ENCODE measurements at regions not wholly inside any gene's neighbourhood (a gene's known extent, or its start where the extent isn't known, plus 50 kb on each side); places are given as distances from the start of the nearest gene placed in this dataset.

DNA sequence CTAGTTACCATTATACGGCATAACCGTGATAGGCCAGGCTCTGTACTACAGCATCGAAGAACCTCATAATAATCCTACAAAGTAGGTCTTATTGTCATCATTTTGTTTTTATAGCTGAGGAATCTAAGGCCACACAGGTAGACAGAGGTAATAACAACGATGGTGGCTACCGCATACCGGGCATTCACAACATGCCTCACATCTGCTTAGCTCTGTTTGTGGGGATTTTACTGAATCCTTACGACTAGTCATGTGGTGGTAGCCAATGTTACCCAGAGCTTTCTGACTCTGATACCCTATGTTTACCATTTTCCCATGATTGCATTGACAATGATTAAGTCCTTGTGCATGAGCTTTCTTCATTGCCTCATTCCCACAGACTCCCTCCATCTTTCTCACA is 269.4 kb downstream of the TCF7L2 start:
- no peak for DNase-seq

DNA sequence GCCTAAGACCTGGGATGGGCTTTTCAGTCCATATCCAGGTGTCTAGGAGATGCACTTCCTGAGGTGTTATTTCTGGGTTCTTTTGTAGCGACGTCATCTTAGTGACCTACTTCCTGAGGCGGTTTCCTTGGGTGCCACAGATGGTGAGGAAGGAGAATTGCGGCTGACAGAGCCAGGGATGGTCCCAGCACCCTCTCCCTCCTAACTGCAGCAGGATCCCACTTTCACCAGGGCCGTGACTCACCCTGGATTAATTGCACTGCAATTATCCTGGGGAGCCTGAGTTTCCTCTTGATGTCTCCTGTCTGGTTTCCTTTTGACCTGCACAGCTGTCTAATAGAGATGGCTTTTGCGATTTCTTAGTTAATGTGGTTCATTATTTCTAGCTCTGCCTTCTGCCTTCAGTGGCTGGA is 271.7 kb downstream of the TCF7L2 start:
- DNase-seq, result peak in 1 of 6 experiments; percentile 1

DNA sequence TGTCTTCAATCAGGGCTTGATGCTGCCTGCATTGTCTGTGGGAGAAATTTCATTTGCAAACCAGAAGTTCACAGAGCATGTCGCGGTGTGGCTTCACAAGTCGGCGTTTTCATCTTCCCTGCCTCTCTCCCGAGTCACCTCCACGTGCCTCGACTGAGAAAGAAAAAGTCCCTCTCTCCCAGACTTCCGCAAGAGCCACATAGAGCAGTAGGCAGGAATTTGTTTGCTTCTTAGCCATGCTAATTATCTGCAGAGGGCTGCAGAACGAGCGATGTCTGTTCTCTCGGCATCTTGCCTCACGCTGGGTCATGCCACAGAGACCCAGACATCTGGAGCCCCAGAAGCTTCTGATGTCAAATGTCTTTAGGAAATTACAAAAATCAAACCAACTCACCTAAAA is 272.2 kb downstream of the TCF7L2 start:
- no peak for DNase-seq

DNA sequence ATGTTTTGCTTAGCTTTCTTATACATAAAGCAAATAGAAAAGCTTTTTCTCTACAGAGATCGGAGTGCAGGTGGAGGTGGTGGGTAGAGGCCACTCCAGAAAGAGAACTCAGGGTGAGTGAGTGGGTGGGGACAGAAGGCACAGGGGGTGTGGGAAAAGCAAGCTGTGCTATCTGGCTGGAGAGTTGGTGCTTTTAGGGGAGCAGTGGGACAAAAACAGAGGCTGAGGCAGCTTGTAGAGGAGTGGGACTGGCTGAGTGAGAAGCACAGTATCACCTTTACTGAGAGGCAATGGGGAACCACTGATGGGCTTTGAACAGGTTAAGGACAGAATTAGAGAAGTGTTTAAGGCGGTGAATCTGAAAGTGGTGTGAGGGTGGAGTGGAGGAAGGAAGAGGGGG is 275.3 kb downstream of the TCF7L2 start:
- DNase-seq, result no peak

DNA sequence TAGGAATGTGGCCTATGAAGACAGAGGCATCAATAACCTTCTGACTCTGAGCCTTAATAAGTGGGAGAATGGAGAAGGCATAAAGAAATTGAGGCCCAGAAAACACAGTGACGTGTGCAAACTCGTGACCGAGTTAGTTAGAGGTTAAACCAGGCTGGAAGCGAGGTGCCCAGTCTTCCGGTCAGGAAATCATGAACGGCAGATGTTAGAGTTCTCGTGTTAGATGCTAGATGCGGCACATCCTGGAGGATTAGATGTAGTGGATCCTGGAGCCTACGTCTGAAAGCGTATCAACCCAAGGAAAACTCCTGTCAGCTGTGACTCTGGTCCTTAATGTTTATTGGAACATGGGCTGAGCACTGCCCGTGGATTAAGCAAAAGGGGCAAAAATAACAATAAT is 275.9 kb downstream of the TCF7L2 start:
- no peak for DNase-seq

DNA sequence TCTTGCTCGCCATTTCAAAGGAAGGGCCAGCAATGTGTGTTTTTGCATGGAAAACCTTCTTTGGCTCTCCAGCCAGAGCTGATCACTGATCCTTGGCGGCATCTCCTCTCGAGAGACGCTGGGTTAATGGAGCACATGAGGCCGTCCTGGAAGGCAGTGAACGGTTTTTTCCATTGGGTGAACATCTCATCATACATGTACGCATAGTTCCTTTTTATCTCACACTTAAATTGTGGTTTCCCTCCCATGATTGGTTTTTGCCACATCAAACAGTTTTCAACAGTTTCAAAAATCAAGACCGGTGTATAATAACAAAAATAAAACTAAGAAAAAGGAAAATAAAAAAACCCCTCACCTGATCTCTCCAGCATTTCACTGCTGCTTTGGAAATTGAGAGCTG is 276.4 kb downstream of the TCF7L2 start:
- peak in 2 of 6 experiments; percentile 11 to 24 for DNase-seq

DNA sequence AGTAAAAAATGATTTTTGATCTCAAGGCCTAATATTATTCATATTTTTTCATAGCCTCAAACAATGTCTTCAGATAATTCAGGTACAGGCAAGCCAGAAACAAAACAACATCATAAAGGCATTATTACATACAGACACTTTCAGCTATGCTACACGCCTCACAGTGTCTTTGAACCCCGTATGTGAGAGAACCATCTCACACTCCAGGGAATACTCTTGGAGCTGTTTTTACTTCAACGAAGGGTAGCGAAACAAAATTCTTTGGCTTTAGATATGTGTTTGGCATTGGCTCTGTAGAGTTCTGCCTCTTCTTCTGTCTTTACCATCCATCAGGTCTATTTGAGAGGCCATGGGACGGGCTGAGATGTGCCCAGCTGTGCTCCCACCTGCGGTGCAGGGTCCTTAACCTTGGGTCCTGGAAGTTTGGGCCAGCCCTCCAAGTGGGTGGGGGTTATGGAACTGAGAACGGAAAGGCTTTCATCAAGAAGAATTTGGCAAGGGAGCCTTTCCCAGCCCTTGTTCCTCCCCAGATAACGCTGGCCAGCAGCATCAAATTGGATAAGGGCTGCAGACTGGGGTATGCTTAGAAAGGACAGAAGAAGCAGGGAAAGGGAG is 276.9 kb downstream of the TCF7L2 start:
- DNase-seq, result no peak

DNA sequence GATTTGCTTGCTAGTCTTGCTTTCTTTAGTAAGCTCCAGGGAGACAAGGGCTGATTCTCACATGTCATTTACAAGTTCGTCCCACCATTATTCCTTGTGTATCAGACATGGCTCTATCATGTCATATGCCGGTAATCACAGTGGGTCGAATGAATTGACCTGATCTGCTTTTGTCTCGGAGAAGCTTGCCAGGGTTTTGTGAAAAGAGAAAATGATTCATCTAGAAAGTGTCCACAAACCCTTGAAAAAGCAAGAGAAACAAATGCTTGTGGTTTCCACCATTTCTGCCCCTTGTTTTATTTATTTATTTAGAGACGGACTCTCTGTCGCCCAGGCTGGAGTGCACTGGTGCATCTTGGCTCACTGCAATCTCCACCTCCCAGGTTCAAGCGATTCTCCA is 278.5 kb downstream of the TCF7L2 start:
- DNase-seq, result no peak

DNA sequence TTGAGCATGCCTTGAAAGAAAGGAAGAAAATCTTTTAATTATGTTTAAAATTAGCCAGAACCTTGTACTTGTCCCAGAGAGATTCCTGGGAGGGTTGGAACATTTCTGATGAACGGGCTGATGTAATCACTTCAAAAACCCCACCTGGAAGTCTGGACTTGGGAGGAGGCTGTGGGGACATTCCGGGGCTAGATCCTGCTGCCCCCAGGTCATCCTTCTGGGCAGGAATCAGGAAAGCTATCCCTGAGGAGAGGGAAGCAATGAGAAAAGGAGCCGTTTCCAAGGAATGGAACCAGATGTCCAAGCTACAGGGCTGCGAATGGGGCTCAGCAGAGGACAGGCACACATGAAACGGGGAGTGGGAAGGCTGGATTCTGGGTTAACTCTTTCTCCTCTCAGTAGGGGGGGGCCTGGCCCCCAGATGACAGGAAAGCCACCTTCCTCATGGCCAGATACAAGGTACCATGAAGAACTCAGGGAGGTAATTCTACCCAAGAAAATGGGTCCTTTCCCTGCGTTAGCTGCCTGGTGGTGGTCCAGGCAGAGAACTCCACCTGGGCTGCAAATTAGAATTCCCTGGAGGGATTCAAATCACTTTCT is 280.1 kb downstream of the TCF7L2 start:
- no peak for DNase-seq

DNA sequence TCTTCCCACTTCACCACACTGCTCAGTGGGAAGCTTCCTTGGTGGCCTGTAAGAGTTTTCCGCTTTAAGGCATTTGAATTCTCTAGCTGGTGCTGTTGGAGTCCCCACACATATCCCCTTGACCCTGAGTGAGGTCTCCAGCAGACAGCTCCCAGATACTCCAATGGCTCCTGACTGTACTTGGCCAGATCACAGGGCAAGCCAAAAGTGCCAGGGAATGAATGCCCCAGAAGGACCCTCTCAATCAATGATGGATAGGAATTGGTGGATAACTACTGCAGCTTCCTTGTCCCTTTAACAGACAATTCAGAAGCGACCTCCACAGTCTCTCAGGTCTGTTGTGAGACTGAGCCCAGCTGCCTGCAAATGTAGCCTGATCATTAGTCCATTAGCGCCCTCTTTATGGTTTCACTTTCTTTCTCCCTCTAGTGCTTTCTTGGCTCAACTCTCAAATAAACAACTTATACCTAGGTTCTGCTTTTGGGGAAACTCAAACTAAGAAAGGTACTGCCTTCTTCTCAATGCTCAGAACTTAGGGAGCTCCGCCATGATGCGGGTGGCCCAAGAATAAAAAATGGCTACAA is 283.0 kb downstream of the TCF7L2 start:
- DNase-seq, result no peak

DNA sequence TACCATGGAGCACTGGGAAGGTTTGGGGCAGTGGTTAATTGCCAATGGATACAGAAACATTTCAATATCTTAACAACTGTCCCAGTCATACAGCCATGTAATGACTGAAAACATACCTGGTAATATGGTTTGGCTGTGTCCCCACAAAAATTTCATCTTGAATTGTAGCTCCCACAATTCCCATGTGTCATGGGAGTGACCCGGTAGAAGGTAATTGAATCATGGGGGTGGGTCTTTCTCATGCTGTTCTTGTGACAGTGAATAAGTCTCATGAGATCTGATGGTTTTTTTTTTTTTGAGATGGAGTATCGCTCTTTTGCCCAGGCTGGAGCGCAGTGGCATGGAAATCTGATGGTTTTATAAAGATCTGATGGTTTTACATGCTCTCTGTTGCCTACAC is 284.4 kb downstream of the TCF7L2 start:
- no peak for DNase-seq

DNA sequence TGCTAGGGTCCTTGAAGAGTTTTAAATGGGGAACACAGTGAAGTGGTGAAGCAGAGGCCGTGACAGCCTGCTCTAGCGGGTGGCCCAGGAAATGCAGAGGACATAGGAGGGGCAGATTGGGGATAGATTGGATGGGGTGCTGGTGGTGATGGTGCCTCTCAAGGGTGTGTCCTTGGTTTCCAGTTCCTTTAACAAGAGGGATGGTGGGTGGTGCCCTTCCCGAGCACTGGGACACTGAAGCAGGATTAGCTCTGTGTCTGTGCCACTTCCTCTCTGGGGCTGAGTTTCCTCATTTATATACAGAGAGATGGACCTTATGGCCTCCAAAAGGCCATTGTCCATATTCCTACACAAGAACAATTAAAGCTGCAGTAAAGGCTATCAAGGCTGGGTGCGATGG is 285.5 kb downstream of the TCF7L2 start:
- DNase-seq, result no peak

DNA sequence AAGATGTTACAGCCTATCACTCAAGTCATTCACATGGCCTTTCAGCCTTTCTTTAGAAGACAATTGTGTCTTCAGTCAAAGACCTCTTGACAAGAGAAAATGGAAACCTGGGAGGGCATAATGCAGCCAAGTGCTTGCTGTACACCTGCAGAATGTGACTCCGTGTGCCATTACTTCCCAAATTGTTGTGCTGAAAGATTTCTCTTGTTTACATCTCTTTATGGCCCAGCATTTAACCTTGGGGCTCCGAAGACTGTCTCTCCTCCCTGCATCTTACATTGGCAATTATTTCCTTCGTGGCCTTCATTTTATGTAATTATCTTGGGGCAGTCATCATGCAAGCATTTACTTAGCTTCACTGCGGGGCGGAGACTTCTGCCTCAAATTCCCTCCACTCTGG is 287.0 kb downstream of the TCF7L2 start:
- DNase-seq, result no peak

DNA sequence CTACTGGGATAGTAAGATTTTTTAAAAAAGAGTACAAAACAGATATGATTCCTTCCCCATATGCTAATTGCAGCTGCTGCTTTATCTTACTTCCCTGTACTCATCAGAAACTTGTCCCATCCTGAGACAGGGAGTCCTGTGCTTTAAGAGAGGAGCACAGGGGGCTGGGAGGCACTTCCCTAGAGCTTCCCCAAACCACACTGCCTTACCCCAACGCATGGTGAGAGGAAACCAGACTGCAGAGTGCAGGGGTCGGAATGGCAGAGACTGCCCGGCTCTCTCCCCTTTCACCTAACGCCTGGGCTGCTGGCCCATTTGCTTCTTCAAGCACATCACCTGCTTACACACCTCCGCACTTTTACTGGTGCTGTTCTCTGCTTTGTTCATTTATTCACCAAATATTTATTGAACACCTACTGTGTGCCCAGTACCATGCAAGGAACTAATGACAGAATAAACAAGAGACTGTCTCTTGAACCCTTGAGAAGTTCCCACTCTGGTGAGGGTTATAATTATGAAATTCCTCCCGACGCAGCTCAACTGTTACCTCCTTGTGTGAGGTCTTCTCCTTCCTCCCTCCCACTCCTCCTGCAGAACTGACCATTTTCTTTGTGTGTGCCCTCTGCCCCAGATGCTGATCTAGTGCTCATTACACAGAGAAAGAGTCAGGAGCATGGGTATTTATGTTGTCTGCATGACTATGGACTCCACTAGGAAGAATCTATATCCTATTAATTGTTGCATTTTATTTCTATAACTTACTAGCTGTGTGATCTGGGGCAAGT is 289.7 kb downstream of the TCF7L2 start:
- no peak for DNase-seq

DNA sequence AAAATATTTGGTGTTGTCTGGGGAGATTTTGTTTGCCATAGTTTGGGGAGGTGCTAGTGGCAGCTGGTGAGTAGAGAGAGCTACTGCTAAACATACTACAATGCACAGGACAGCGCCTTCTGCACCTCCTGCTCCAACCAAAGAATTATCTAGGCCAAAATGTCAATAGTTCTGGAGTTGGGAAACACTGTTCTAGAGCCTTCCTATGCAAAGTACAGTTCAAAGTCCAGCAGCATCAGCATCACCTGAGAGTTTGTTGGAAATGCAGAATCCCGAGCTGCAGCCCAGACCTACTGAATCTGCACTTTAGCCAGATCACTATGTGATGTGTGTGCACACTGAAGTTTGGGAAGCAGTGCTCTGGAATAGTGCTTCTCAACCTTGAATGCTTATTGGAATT is 290.7 kb downstream of the TCF7L2 start:
- no peak for DNase-seq

DNA sequence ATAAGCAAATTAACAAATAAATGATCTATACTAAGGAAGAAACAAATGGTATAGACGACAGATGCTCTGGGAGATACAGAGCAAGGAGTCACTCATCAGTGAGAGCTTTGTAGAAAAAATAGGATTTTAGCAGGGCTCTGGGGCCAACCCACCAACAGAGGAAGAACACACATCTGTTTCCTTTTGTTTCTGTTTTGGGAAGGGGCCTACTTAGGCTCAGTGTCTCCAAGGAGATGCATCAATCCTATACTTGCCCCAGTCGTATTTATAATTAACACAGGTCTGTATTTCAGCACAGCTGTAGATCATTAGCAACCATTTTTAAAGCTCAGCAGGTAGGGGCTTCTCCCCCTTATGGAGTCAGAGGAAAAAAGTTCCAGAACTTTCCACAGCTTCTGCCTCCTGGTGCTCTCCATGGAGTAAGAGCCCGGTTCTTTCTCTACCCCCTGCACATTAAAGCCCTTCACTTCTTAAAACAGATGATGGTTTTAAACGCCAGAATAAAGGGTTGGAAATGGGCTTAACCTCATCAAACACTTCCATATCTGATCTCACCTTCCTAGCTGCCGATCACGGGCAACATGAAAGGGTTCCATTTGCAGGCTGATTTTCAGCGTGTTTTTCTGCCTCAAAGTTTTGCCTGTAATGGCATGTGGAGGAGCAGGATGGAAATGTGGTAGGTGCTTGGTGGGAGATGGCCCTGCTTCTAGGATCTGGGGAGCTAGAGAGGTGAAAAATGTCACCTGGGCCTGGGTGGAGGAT is 291.7 kb downstream of the TCF7L2 start:
- peak in 1 of 6 experiments; percentile 1 for DNase-seq

DNA sequence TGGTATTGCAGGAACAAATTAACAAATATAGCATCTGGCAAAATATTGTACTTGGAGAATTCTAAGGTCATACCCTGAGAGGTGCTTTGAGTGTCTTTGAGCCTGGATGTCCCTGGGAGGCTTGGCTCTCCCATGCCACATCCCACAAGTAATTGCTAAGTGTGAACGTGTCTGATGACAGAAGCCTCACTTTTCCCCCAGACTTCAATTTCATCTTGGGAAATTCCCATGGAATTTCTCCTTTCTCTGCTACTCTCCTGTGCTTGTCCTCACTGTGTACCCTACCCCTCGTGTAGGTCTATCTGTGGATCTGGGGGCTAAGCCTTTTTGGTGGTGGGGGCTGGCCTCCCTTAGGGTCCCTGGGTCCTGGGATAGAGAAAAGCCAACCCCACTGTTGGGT is 293.3 kb downstream of the TCF7L2 start:
- DNase-seq, result no peak

DNA sequence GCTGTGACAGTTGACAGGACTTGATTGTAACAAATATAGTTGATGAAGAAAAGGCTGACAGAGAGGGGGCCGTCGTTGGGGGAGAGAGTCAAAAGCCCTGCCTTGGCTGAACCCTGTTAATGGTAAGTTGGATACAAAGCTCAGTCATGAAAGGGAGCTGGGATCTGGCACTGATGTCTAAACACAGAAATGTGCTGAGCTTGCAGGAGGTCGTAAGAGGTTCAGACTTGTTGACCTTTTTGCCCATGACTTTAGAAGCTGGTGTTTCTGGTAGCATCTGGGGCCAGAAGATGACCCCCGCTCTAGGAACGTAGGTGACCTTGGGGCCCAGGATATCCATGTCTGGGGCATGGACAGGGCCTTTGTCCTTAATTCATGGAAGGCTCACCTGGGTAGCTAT is 294.7 kb downstream of the TCF7L2 start:
- DNase-seq, result no peak

DNA sequence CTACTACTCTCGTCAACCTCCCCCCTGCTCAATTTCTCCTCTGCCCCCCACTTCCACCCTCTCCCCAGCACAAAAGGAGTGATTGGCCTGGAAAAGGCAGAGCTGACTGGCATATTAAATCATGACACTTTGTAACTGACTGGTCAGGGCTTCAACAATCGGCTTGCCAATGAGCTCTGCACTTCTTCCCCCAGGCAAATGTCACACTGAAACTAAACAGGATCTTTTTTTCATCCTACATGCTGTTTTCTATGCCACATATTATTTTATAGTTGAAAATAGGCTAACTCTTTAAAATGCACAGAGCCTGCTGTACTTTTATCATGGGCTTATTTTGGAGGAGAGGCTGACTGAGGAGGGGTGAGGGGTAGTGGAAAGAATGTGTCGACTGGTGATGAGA is 295.2 kb downstream of the TCF7L2 start:
- DNase-seq, result no peak

DNA sequence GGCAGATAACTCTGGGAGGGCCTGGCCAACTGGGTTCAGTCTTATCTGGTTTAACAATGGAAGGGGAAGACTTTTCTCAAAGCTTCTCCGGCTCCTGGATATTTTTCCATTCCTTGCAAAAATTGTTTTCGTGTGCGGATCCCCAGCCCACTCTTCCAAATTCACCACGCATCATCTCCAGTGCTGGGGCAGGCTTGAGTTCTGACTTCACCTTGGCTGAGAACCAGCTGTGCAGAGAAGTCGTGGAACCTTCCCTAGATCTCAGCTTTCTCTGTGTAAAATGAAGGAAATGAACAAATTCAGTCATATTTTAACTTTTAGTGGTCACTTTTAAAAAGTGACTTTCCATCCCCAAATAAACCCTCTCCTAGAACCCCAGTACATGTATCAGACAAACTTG is 297.0 kb downstream of the TCF7L2 start:
- DNase-seq, result no peak

DNA sequence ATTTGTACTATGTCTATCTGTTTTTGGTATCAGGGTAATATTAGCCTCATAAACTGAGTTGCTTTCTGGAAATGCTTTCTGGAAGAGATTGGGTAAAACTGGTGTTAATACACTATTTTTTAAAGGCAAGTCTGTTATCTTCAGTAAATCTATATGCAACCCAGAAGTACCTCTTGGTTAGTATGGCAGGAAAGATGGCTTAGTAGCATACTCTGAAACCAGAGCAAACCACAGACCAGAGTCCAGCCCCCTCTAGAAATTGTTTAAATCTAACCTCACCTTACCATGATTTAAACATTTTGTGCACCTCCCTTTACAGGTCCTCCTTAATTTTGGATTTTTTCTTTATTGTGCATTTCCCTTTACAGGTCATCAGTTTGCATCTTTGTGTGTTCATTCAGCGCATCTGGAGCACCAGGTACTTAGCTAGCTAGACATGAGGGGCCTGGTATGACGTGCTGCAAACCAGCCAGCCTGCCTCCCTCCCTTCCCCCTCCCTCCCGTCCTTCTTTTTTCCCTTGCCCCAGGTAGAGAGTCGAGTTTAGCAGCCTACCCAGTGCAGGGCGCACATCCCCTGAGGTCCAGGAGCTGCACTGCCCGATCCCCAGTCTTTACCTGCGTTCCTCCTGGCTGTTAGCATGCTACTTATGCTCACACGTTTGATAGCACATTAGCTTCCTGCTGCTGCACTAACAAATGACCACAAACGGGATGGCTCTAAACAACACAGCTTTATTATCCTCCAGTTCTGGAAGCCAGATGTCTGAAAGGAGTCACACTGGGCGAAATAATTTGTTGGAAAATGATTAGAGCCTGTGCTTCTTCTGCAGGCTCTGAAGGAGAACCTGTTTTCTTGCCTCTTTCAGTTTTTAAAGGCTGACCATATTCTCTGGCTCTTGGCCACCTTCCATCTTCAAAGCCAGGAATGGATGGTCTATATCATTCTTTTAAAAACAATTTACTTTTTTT is 299.9 kb upstream of the HABP2 start:
- no peak for DNase-seq
